Umbilical cord (tissue), 1 donor: ENCODE measurements at regions not wholly inside any gene's neighbourhood (a gene's known extent, or its start where the extent isn't known, plus 50 kb on each side); places are given as distances from the start of the nearest gene placed in this dataset.
A peak's percentile ranks its signal among the peaks of the same experiment; 100 is the strongest.

Experiments
- DNase-seq: peaks from one replicate; pipeline ENCODE4 v3.0.0-alpha.2; 2015; ENCODE audit warnings: low spot score

- DNase-seq, result peak; percentile 78
Observed at GRCh38 chr1:209364716-209365115, 218.8 kb upstream of the CAMK1G start.

- peak; percentile 82 for DNase-seq
Observed at GRCh38 chr1:209367061-209367772, 216.3 kb upstream of the CAMK1G start.

- peak; percentile 93 for DNase-seq
Observed at GRCh38 chr1:209368864-209369598, 214.5 kb upstream of the CAMK1G start.

- DNase-seq, result peak; percentile 59
Observed at GRCh38 chr1:209370241-209370995, 213.1 kb upstream of the CAMK1G start.

GRCh38 chr1:209375097-209375496, 208.4 kb upstream of the CAMK1G start:
- DNase-seq, result no peak

- no peak for DNase-seq
Observed at GRCh38 chr1:209375671-209376365, 207.7 kb upstream of the CAMK1G start.

GRCh38 chr1:209376774-209377173, 206.7 kb upstream of the CAMK1G start:
- no peak for DNase-seq

- no peak for DNase-seq
Observed at GRCh38 chr1:209377995-209378394, 205.5 kb upstream of the CAMK1G start.

GRCh38 chr1:209379280-209379679, 204.2 kb upstream of the CAMK1G start:
- DNase-seq, result no peak

- no peak for DNase-seq
Observed at GRCh38 chr1:209380420-209380819, 203.1 kb upstream of the CAMK1G start.

- DNase-seq, result no peak
Observed at GRCh38 chr1:209382231-209383100, 201.0 kb upstream of the CAMK1G start.

GRCh38 chr1:209383422-209383821, 200.1 kb upstream of the CAMK1G start:
- no peak for DNase-seq

- peak; percentile 76 for DNase-seq
Observed at GRCh38 chr1:209383907-209384709, 199.4 kb upstream of the CAMK1G start.

- no peak for DNase-seq
Observed at GRCh38 chr1:209384710-209385550, 198.6 kb upstream of the CAMK1G start.

- no peak for DNase-seq
Observed at GRCh38 chr1:209386156-209386555, 197.4 kb upstream of the CAMK1G start.

GRCh38 chr1:209387271-209387968, 196.1 kb upstream of the CAMK1G start:
- no peak for DNase-seq

GRCh38 chr1:209387969-209388329, 195.6 kb upstream of the CAMK1G start:
- DNase-seq, result no peak

- DNase-seq, result no peak
Observed at GRCh38 chr1:209388358-209388757, 195.2 kb upstream of the CAMK1G start.

GRCh38 chr1:209389258-209389657, 194.3 kb upstream of the CAMK1G start:
- DNase-seq, result no peak
